ENCODE measurements at regions not wholly inside any gene's neighbourhood (a gene's known extent, or its start where the extent isn't known, plus 50 kb on each side); places are given as distances from the start of the nearest gene placed in this dataset.
"Not testable (repeated sequence)": the region's sequence is repeated elsewhere in the genome, so short reads cannot be mapped to it uniquely, and the experiment has no call there.

GRCh38 chr12:91702843-91703425 is 442.7 kb downstream of the BTG1 start:
- H3K27ac ChIP-seq (ENCODE audit: low read length) = no peak overlapping the region
- H4K20me1 ChIP-seq (ENCODE audit: insufficient read depth, low read length) = no peaks in the 10 kb centered on the region
- DNase-seq (no peak), ATAC-seq (ENCODE audit: insufficient read depth, low read depth) (no peak)
- no peak overlapping the region for H3K4me3 ChIP-seq (ENCODE audit: low read depth in 1 of 2, low read length in 2 of 2)
- no peaks in the 10 kb centered on the region for H3K27me3 ChIP-seq (ENCODE audit: insufficient read depth, low read length, poor library complexity)
- H3K4me1 ChIP-seq (ENCODE audit: insufficient read depth, low read length) = no peaks in the 10 kb centered on the region
- no peak overlapping the region for H2AFZ ChIP-seq (ENCODE audit: low read depth, low read length)
- no peak overlapping the region for H3K4me2 ChIP-seq (ENCODE audit: insufficient read depth, low read length)
- H3K79me2 ChIP-seq (ENCODE audit: insufficient read depth, low read length) = no peaks in the 10 kb centered on the region
- TF ChIP-seq CTCF (IDR thresholded peaks at IDR 0.05; ENCODE audit: borderline replicate concordance, extremely low read depth, low read length, poor library complexity, severe bottlenecking) (no peak), EZH2 (IDR thresholded peaks at IDR 0.05; ENCODE audit: borderline replicate concordance, low read depth, low read length, severe bottlenecking) (no peak)
- H3K36me3 ChIP-seq (ENCODE audit: insufficient read depth, low read length) = no peaks in the 10 kb centered on the region
- peaks cover 3% of the 10 kb centered on the region for H3K9me3 ChIP-seq (ENCODE audit: insufficient read depth, low read length, severe bottlenecking)
- H3K9ac ChIP-seq (ENCODE audit: low read depth, low read length) = no peak overlapping the region

- Histone ChIP-seq H3K4me3 (ENCODE audit: low read depth in 1 of 2, low read length in 2 of 2) (no peak overlapping the region), H3K27ac (ENCODE audit: low read length) (no peak overlapping the region), H3K9me3 (ENCODE audit: insufficient read depth, low read length, severe bottlenecking) (peaks cover 3% of the 10 kb centered on the region), H2AFZ (ENCODE audit: low read depth, low read length) (no peak overlapping the region), H3K4me1 (ENCODE audit: insufficient read depth, low read length) (no peaks in the 10 kb centered on the region), H3K9ac (ENCODE audit: low read depth, low read length) (no peak overlapping the region), H3K36me3 (ENCODE audit: insufficient read depth, low read length) (no peaks in the 10 kb centered on the region), H3K4me2 (ENCODE audit: insufficient read depth, low read length) (no peak overlapping the region), H4K20me1 (ENCODE audit: insufficient read depth, low read length) (no peaks in the 10 kb centered on the region), H3K79me2 (ENCODE audit: insufficient read depth, low read length) (no peaks in the 10 kb centered on the region), H3K27me3 (ENCODE audit: insufficient read depth, low read length, poor library complexity) (no peaks in the 10 kb centered on the region)
- ATAC-seq (ENCODE audit: insufficient read depth, low read depth) (no peak), DNase-seq (no peak)
- TF ChIP-seq EZH2 (IDR thresholded peaks at IDR 0.05; ENCODE audit: borderline replicate concordance, low read depth, low read length, severe bottlenecking) (no peak), CTCF (IDR thresholded peaks at IDR 0.05; ENCODE audit: borderline replicate concordance, extremely low read depth, low read length, poor library complexity, severe bottlenecking) (peak; percentile 29)
These were observed 449.7 kb downstream of the BTG1 start for GRCh38 chr12:91695964-91696363.

GRCh38 chr12:91695406-91695805 is 450.2 kb downstream of the BTG1 start:
- not testable (repeated sequence) for H3K9ac ChIP-seq (ENCODE audit: low read depth, low read length); ATAC-seq (ENCODE audit: insufficient read depth, low read depth); H3K36me3 ChIP-seq (ENCODE audit: insufficient read depth, low read length); H3K9me3 ChIP-seq (ENCODE audit: insufficient read depth, low read length, severe bottlenecking); DNase-seq; H3K4me2 ChIP-seq (ENCODE audit: insufficient read depth, low read length); H3K27me3 ChIP-seq (ENCODE audit: insufficient read depth, low read length, poor library complexity); H3K27ac ChIP-seq (ENCODE audit: low read length); H4K20me1 ChIP-seq (ENCODE audit: insufficient read depth, low read length); H2AFZ ChIP-seq (ENCODE audit: low read depth, low read length); H3K4me1 ChIP-seq (ENCODE audit: insufficient read depth, low read length); H3K4me3 ChIP-seq (ENCODE audit: low read depth in 1 of 2, low read length in 2 of 2); H3K79me2 ChIP-seq (ENCODE audit: insufficient read depth, low read length)

- H3K9me3 ChIP-seq (ENCODE audit: insufficient read depth, low read length, severe bottlenecking) = no peaks in the 10 kb centered on the region
These were observed 455.1 kb downstream of the BTG1 start for GRCh38 chr12:91690531-91690930.

More at GRCh38 chr12:91690531-91690930, 455.1 kb downstream of the BTG1 start:
- Histone ChIP-seq H3K4me3 (ENCODE audit: low read depth in 1 of 2, low read length in 2 of 2) (no peak overlapping the region), H3K4me1 (ENCODE audit: insufficient read depth, low read length) (peaks cover 34% of the 10 kb centered on the region), H3K9ac (ENCODE audit: low read depth, low read length) (no peak overlapping the region), H3K4me2 (ENCODE audit: insufficient read depth, low read length) (no peak overlapping the region), H3K79me2 (ENCODE audit: insufficient read depth, low read length) (no peaks in the 10 kb centered on the region), H4K20me1 (ENCODE audit: insufficient read depth, low read length) (no peaks in the 10 kb centered on the region), H3K27me3 (ENCODE audit: insufficient read depth, low read length, poor library complexity) (no peaks in the 10 kb centered on the region), H2AFZ (ENCODE audit: low read depth, low read length) (0 out of 2 replicates have a peak overlapping the region, but pooled peaks have one; percentile 7), H3K36me3 (ENCODE audit: insufficient read depth, low read length) (no peaks in the 10 kb centered on the region), H3K27ac (ENCODE audit: low read length) (no peak overlapping the region)
- ATAC-seq (ENCODE audit: insufficient read depth, low read depth) (no peak), DNase-seq (no peak)
- TF ChIP-seq CTCF (IDR thresholded peaks at IDR 0.05; ENCODE audit: borderline replicate concordance, extremely low read depth, low read length, poor library complexity, severe bottlenecking) (no peak), EZH2 (IDR thresholded peaks at IDR 0.05; ENCODE audit: borderline replicate concordance, low read depth, low read length, severe bottlenecking) (no peak)
